ENCODE measurements at regions not wholly inside any gene's neighbourhood (a gene's known extent, or its start where the extent isn't known, plus 50 kb on each side); places are given as distances from the start of the nearest gene placed in this dataset.
"Not testable (repeated sequence)": the region's sequence is repeated elsewhere in the genome, so short reads cannot be mapped to it uniquely, and the experiment has no call there.

DNA sequence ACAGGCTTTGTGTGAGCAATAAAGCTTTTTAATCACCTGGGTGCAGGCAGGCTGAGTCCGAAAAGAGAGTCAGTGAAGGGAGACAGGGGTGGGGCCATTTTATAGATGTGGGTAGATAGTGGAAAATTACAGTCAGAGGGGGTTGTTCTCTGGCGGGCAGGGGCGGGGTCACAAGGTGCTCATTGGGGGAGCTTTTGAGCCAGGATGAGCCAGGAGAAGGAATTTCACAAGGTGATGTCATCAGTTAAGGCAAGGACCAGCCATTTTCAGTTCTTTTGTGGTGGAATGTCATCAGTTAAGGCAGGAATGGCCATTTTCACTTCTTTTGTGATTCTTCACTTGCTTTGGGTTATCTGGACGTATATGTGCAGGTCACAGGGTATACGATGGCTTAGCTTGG is 571.3 kb upstream of the PCDH7 start:
- TF ChIP-seq SP1 (IDR thresholded peaks at IDR 0.05); FOXK2 (IDR thresholded peaks at IDR 0.05); L3MBTL2 (conservative IDR thresholded peaks at IDR 0.05): not testable (repeated sequence)

All from HEK293T (cell line).